OCI-LY7 (cell line): ENCODE measurements at regions not wholly inside any gene's neighbourhood (a gene's known extent, or its start where the extent isn't known, plus 50 kb on each side); places are given as distances from the start of the nearest gene placed in this dataset.

Source experiments
- BruUV-seq: library from RNA; stranded (reverse); fragments of 400-500 nt; replicated peaks from 2 replicates; lab custom pipeline; 2021; lab: Mats Ljungman, UMichigan
- CTCF ChIA-PET: fragments of 300-600 bp; sonication (Branson Sonifier 250); formaldehyde crosslinking; loops from one replicate; lab custom pipeline; 2022; ENCODE audit warnings: antibody characterized with exemption; ENCODE audit not compliant: unreplicated experiment; lab: Charles Lee
- POLR2A ChIA-PET: fragments of 300-600 bp; sonication (Branson Sonifier 250); formaldehyde crosslinking; loops from one replicate; lab custom pipeline; 2022; ENCODE audit warnings: antibody characterized with exemption; lab: Charles Lee
- DNase-seq: peaks from one replicate; pipeline ENCODE4 v3.0.0-alpha.2; 2015; ENCODE audit warnings: low spot score
- H2AFZ ChIP-seq: fragments of 200-600 bp; sonication (generic), shearing (Covaris generic); 2 replicates; pipeline ENCODE4 v1.6.1; 2014; ENCODE audit warnings: mild to moderate bottlenecking, antibody characterized with exemption, low read length, moderate library complexity
- H3K27ac ChIP-seq: fragments of 200-600 bp; sonication (generic); 2 replicates; pipeline ENCODE4 v1.5.1; 2014; ENCODE audit warnings: mixed run types, low read depth, mild to moderate bottlenecking, moderate library complexity, low read length, inconsistent platforms; ENCODE audit not compliant: poor library complexity, severe bottlenecking
- H3K36me3 ChIP-seq: fragments of 200-600 bp; sonication (generic); 2 replicates; pipeline ENCODE4 v1.6.1; 2014; ENCODE audit warnings: mild to moderate bottlenecking, antibody characterized with exemption, low read length, moderate library complexity, mixed read lengths; ENCODE audit not compliant: insufficient read depth
- H3K4me1 ChIP-seq: fragments of 200-600 bp; sonication (generic); 2 replicates; pipeline ENCODE4 v1.5.1; 2014; ENCODE audit warnings: mild to moderate bottlenecking, low read length; ENCODE audit not compliant: insufficient read depth, poor library complexity, severe bottlenecking
- H3K4me2 ChIP-seq: fragments of 200-600 bp; sonication (generic); 2 replicates; pipeline ENCODE4 v1.6.1; 2014; ENCODE audit warnings: mild to moderate bottlenecking, low read length
- H3K4me3 ChIP-seq: fragments of 200-600 bp; sonication (generic); 2 replicates; pipeline ENCODE4 v1.5.1; 2014; ENCODE audit warnings: mild to moderate bottlenecking, low read depth, low read length; ENCODE audit not compliant: poor library complexity, severe bottlenecking
- H3K79me2 ChIP-seq: fragments of 200-600 bp; sonication (generic); 2 replicates; pipeline ENCODE4 v1.6.1; 2016; ENCODE audit warnings: low read depth, mild to moderate bottlenecking, low read length, moderate library complexity, mixed read lengths; ENCODE audit not compliant: insufficient read depth
- H3K9me2 ChIP-seq: fragments of 200-600 bp; sonication (generic); 2 replicates; pipeline ENCODE4 v1.6.1; 2016; ENCODE audit warnings: mild to moderate bottlenecking, low read length, mixed read lengths; ENCODE audit not compliant: insufficient read depth
- H3K9me3 ChIP-seq: fragments of 200-600 bp; sonication (generic); 2 replicates; pipeline ENCODE4 v1.6.1; 2014; ENCODE audit warnings: mild to moderate bottlenecking, mixed run types, low read length, mixed read lengths
- H4K20me1 ChIP-seq: fragments of 200-600 bp; sonication (generic); 2 replicates; pipeline ENCODE4 v1.6.1; 2014; ENCODE audit warnings: mild to moderate bottlenecking, antibody characterized with exemption, low read length, moderate library complexity, mixed read lengths; ENCODE audit not compliant: insufficient read depth
- EZH2phosphoT487 ChIP-seq: fragments of 200-600 bp; sonication (generic); IDR thresholded peaks from 2 replicates; pipeline ENCODE4 v1.6.1; 2018; ENCODE audit warnings: low read depth, borderline replicate concordance, mild to moderate bottlenecking, mixed run types, antibody characterized with exemption, low read length, moderate library complexity, mixed read lengths
- intact Hi-C: fragments of 100-400 bp; cut with micrococcal nuclease; formaldehyde crosslinking; loops from one replicate; pipeline ENCODE4 v1.10.0; 2022; ENCODE audit not compliant: unreplicated experiment
- TF ChIP-seq, protein P1 (sequence below): fragments of 200-600 bp; sonication (generic); conservative IDR thresholded peaks from 2 replicates; pipeline ENCODE4 v1.5.1; 2014; ENCODE audit warnings: mild to moderate bottlenecking, antibody characterized with exemption, low read length, moderate library complexity, mixed read lengths

DNA sequence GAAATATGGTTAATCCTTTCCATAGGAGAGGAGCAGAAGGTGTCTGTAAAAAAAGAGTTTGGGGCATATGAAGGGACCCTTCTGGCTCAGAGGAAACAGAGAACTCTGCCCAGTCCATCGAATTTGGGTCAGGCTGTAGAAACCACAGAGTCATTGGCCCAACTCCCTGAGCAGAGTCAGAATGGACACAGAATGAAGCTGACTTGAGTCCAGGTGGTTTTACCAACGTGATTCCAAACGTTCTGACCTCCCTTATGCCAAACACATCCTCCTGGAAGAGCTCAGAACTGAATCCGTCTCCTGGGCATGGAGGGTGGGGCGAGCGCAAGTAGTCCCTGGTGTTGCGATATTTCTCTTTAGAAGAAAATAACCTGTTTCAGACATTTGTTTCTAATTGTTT is 138.8 kb downstream of the DAD1 start:
- Histone ChIP-seq H3K27ac (no peak overlapping the region), H3K4me2 (no peak overlapping the region), H3K4me3 (no peak overlapping the region), H3K79me2 (no peaks in the 10 kb centered on the region), H3K36me3 (no peaks in the 10 kb centered on the region), H3K9me2 (no peaks in the 10 kb centered on the region), H4K20me1 (no peaks in the 10 kb centered on the region), H3K4me1 (peaks cover 54% of the 10 kb centered on the region), H3K9me3 (no peaks in the 10 kb centered on the region), H2AFZ (no peak overlapping the region)
- intact Hi-C loops: no loop called here
- CTCF ChIA-PET: interaction anchor here (1.2 to 2.8 kb wide), 4 partner anchors 21 to 1745 kb away, joined by 4 to 10 read pairs (median 4); partner anchors contain the start of gene TM9SF1
- DNase-seq: no peak
- BruUV-seq: no TSS peak
- POLR2A ChIA-PET: interaction anchor here (0.6 to 13.7 kb wide), 11 partner anchors 9 to 439 kb away, joined by 3 to 205 read pairs (median 8); no protein-coding TSS in a partner anchor
- TF ChIP-seq EZH2phosphoT487: no peak
- TF ChIP-seq, protein P1, sequence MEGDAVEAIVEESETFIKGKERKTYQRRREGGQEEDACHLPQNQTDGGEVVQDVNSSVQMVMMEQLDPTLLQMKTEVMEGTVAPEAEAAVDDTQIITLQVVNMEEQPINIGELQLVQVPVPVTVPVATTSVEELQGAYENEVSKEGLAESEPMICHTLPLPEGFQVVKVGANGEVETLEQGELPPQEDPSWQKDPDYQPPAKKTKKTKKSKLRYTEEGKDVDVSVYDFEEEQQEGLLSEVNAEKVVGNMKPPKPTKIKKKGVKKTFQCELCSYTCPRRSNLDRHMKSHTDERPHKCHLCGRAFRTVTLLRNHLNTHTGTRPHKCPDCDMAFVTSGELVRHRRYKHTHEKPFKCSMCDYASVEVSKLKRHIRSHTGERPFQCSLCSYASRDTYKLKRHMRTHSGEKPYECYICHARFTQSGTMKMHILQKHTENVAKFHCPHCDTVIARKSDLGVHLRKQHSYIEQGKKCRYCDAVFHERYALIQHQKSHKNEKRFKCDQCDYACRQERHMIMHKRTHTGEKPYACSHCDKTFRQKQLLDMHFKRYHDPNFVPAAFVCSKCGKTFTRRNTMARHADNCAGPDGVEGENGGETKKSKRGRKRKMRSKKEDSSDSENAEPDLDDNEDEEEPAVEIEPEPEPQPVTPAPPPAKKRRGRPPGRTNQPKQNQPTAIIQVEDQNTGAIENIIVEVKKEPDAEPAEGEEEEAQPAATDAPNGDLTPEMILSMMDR: no peak

DNA sequence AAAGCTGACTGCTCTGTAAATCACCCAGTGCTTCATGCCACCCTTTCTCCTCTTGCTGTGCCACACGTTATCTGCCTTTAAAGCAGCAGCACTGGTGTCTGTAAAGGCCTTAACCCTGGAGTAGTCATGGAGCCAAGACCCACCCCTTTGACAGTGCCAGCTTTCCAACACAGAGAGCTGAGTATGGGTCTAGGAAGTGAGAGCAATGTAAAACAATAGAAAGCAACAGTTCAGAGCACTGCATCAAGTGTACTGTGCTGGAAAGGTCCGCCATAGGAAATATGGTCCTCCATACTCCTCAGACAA is 139.5 kb downstream of the DAD1 start:
- CTCF ChIA-PET: interaction anchor here (1.6 to 2.8 kb wide), 4 partner anchors 22 to 59 kb away, joined by 4 to 10 read pairs (median 4); no protein-coding TSS in a partner anchor
- no TSS peak for BruUV-seq
- peak overlapping the region; percentile 54 for H3K4me2 ChIP-seq

More for the DNA sequence above, 139.5 kb downstream of the DAD1 start:
- H3K4me3 ChIP-seq: no peak overlapping the region
- no peaks in the 10 kb centered on the region for H3K9me2 ChIP-seq
- intact Hi-C loops: loop anchor here (1.0 to 2.0 kb wide), 2 partner anchors 17 to 20 kb away; no protein-coding TSS in a partner anchor
- peak overlapping the region; percentile 81 for H3K27ac ChIP-seq
- H3K36me3 ChIP-seq: no peaks in the 10 kb centered on the region
- TF ChIP-seq, protein P1: no peak
- no peak for TF ChIP-seq EZH2phosphoT487
- no peak for DNase-seq
- H3K79me2 ChIP-seq: no peaks in the 10 kb centered on the region
- POLR2A ChIA-PET: interaction anchor here (0.8 to 13.7 kb wide), 11 partner anchors 10 to 440 kb away, joined by 3 to 205 read pairs (median 8); no protein-coding TSS in a partner anchor
- H2AFZ ChIP-seq: peak overlapping the region; percentile 78; the same call in 1 of the 2 replicates
- peaks cover 53% of the 10 kb centered on the region for H3K4me1 ChIP-seq
- no peaks in the 10 kb centered on the region for H3K9me3 ChIP-seq
- H4K20me1 ChIP-seq: no peaks in the 10 kb centered on the region
